ENCODE measurements at regions not wholly inside any gene's neighbourhood (a gene's known extent, or its start where the extent isn't known, plus 50 kb on each side); places are given as distances from the start of the nearest gene placed in this dataset.

DNA sequence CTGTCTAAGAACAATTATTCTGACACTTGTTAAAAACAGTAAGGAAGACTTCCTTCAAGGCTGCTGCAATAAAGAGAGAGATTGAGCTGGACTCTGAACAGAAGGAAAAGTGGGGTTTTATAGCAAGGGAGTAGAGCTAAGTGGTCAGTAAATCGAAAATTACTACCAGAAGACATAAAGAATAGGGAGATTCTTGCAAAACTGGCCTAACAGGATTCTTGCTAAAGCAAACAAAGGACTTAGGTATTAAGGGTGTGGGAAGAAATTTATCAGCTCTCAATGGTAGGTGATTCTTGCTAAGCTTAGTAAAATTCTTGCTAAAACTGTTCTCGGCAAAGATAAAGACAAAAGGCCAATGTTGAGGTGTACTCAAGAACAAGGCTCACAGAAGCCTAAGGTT lies 300.5 kb downstream of the SLCO4C1 start (continued):
- TF ChIP-seq SMARCE1 (IDR thresholded peaks at IDR 0.05) (no peak), EWSR1 (IDR thresholded peaks at IDR 0.05; ENCODE audit: borderline replicate concordance, low read depth, partially characterized antibody) (no peak)
- TF ChIP-seq, protein P1, sequence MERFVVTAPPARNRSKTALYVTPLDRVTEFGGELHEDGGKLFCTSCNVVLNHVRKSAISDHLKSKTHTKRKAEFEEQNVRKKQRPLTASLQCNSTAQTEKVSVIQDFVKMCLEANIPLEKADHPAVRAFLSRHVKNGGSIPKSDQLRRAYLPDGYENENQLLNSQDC (CRISPR knock-in tag; IDR thresholded peaks at IDR 0.05): no peak

DNA sequence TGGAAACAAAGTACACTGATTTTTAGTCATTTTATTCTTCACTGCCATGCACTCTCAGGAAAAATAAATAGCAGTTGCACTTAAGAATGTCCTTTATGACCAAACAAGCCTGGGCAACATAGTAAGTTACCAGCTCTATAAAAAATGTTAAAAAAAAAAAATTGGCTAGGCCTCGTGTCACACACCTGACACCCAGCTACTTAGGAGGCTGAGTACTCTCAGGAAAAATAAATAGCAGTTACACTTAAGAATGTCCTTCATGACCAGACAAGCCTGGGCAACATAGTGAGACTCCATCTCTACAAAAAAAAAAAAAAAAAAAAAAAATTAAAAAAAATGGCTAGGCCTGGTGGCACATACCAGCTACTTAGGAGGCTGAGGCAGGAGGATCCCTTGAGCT lies 304.6 kb downstream of the SLCO4C1 start:
- H3K27ac ChIP-seq (ENCODE audit: extremely low read depth, low read depth, low read length): no peak overlapping the region
- H3K9me1 ChIP-seq (ENCODE audit: control insufficient read depth, insufficient read depth, low read length): no peaks in the 10 kb centered on the region
- DNase-seq (ENCODE audit: extremely low read depth in 1 of 4, low spot score in 3 of 4) (no peak), FAIRE-seq (no peak), ATAC-seq (no peak)
- POLR2A ChIA-PET: no interaction called here
- H3K9ac ChIP-seq (ENCODE audit: insufficient read depth in 1 of 2, low read depth in 2 of 2, low read length in 2 of 2): no peak overlapping the region
- intact Hi-C loops (cut with micrococcal nuclease) (no loop called here), in situ Hi-C loops (cut with MboI) (no loop called here)
- no peaks in the 10 kb centered on the region for H4K20me1 ChIP-seq (replicated peaks; ENCODE audit: control insufficient read depth, insufficient read depth, low read length)
- H3K9me3 ChIP-seq (replicated peaks; ENCODE audit: control insufficient read depth, insufficient read depth, low read depth, low read length): no peaks in the 10 kb centered on the region
- BruUV-seq (replicated peaks): no TSS peak
- H2AFZ ChIP-seq (ENCODE audit: low read depth, low read length): no peak overlapping the region
- CTCF ChIA-PET (ENCODE audit: low intra/inter-chr PET ratio): no interaction called here
- H3K36me3 ChIP-seq (ENCODE audit: control insufficient read depth, insufficient read depth, low read length): no peaks in the 10 kb centered on the region
- H3K27me3 ChIP-seq (ENCODE audit: control insufficient read depth in 2 of 2, insufficient read depth in 2 of 2, low read length in 2 of 2): no peaks in the 10 kb centered on the region
- H3K4me3 ChIP-seq: no peak overlapping the region
- TF ChIP-seq BRF1 (IDR thresholded peaks at IDR 0.05; ENCODE audit: borderline replicate concordance, extremely low read depth, insufficient read length): no peak
- TF ChIP-seq, protein P2, sequence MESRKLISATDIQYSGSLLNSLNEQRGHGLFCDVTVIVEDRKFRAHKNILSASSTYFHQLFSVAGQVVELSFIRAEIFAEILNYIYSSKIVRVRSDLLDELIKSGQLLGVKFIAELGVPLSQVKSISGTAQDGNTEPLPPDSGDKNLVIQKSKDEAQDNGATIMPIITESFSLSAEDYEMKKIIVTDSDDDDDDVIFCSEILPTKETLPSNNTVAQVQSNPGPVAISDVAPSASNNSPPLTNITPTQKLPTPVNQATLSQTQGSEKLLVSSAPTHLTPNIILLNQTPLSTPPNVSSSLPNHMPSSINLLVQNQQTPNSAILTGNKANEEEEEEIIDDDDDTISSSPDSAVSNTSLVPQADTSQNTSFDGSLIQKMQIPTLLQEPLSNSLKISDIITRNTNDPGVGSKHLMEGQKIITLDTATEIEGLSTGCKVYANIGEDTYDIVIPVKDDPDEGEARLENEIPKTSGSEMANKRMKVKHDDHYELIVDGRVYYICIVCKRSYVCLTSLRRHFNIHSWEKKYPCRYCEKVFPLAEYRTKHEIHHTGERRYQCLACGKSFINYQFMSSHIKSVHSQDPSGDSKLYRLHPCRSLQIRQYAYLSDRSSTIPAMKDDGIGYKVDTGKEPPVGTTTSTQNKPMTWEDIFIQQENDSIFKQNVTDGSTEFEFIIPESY (CRISPR knock-in tag; IDR thresholded peaks at IDR 0.05): no peak
- TF ChIP-seq DIDO1 (tag; IDR thresholded peaks at IDR 0.05; ENCODE audit: low read depth): no peak
- no peak for TF ChIP-seq ZNF778 (CRISPR knock-in tag; IDR thresholded peaks at IDR 0.05)
- TF ChIP-seq L3MBTL2 (IDR thresholded peaks at IDR 0.05): no peak
- TF ChIP-seq MED1 (CRISPR knock-in tag; IDR thresholded peaks at IDR 0.05; ENCODE audit: borderline replicate concordance): no peak
- no peak for TF ChIP-seq JUND (IDR thresholded peaks at IDR 0.05; ENCODE audit: borderline replicate concordance, low read depth, low read length)
- TF ChIP-seq JUND (tag; IDR thresholded peaks at IDR 0.05; ENCODE audit: borderline replicate concordance, low read depth, low read length): no peak
- TF ChIP-seq TCF7 (IDR thresholded peaks at IDR 0.05; ENCODE audit: borderline replicate concordance): no peak
- no peak for TF ChIP-seq ILK (tag; IDR thresholded peaks at IDR 0.05; ENCODE audit: borderline replicate concordance, low read depth)
- TF ChIP-seq NR2C2 (CRISPR knock-in tag; IDR thresholded peaks at IDR 0.05): no peak
- no peak for TF ChIP-seq NR2C2 (tag; IDR thresholded peaks at IDR 0.05)
- no peak for TF ChIP-seq CHD1 (IDR thresholded peaks at IDR 0.05; ENCODE audit: low read length)
- TF ChIP-seq RBM17 (IDR thresholded peaks at IDR 0.05; ENCODE audit: borderline replicate concordance, low read depth, low read length): no peak
- no peak for TF ChIP-seq CREB1 (IDR thresholded peaks at IDR 0.05)
- TF ChIP-seq CREB1 (CRISPR knock-in tag; IDR thresholded peaks at IDR 0.05): no peak
- TF ChIP-seq, protein P3, sequence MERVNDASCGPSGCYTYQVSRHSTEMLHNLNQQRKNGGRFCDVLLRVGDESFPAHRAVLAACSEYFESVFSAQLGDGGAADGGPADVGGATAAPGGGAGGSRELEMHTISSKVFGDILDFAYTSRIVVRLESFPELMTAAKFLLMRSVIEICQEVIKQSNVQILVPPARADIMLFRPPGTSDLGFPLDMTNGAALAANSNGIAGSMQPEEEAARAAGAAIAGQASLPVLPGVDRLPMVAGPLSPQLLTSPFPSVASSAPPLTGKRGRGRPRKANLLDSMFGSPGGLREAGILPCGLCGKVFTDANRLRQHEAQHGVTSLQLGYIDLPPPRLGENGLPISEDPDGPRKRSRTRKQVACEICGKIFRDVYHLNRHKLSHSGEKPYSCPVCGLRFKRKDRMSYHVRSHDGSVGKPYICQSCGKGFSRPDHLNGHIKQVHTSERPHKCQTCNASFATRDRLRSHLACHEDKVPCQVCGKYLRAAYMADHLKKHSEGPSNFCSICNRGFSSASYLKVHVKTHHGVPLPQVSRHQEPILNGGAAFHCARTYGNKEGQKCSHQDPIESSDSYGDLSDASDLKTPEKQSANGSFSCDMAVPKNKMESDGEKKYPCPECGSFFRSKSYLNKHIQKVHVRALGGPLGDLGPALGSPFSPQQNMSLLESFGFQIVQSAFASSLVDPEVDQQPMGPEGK (CRISPR knock-in tag; IDR thresholded peaks at IDR 0.05; ENCODE audit: borderline replicate concordance): no peak
- no CpG with 5 or more reads among the region's 1 CpG for WGBS (ENCODE audit: insufficient coverage, low coverage, missing lambda C conversion rate)
- no peaks in the 10 kb centered on the region for H3K79me2 ChIP-seq (ENCODE audit: control insufficient read depth, insufficient read depth, low read length)
- no peaks in the 10 kb centered on the region for H3K4me1 ChIP-seq (replicated peaks in 1 of 2; ENCODE audit: control insufficient read depth in 2 of 2, insufficient read depth in 2 of 2, low read length in 2 of 2)
- no peak overlapping the region for H3K4me2 ChIP-seq (ENCODE audit: insufficient read depth, low read length)

Data from K562 (cell line).